Esophagus (tissue), 2 donors: ENCODE measurements at regions not wholly inside any gene's neighbourhood (a gene's known extent, or its start where the extent isn't known, plus 50 kb on each side); places are given as distances from the start of the nearest gene placed in this dataset.

Experiments
- H3K27ac ChIP-seq, 2 donors: one replicate each; pipeline ENCODE4 v1.5.1; 2013; ENCODE audit warnings: low read depth in 2 of 2, mild to moderate bottlenecking in 2 of 2, inconsistent platforms in 1 of 2, low read length in 1 of 2, moderate library complexity in 1 of 2
- H3K27me3 ChIP-seq, 2 donors: one replicate each; pipeline ENCODE4 v1.6.1; 2013; ENCODE audit warnings: low read length in 2 of 2, control low read depth in 1 of 2, mild to moderate bottlenecking in 1 of 2; ENCODE audit not compliant: insufficient read depth in 2 of 2, control insufficient read depth in 1 of 2
- H3K36me3 ChIP-seq, 2 donors: one replicate each; pipeline ENCODE4 v1.6.1; 2013; ENCODE audit warnings: low read length in 1 of 2; ENCODE audit not compliant: control insufficient read depth in 2 of 2, insufficient read depth in 2 of 2
- H3K4me1 ChIP-seq, 2 donors: one replicate each; pipeline ENCODE4 v1.6.1; 2013; ENCODE audit warnings: low read length in 1 of 2; ENCODE audit not compliant: control insufficient read depth in 2 of 2, insufficient read depth in 2 of 2
- H3K4me3 ChIP-seq, 2 donors: one replicate each; pipeline ENCODE4 v1.5.1; 2013; ENCODE audit warnings: low read length in 2 of 2, mild to moderate bottlenecking in 2 of 2, low read depth in 1 of 2, moderate library complexity in 1 of 2
- H3K9me3 ChIP-seq, 2 donors: one replicate each; pipeline ENCODE4 v1.6.1; 2013; ENCODE audit warnings: mild to moderate bottlenecking in 2 of 2, low read depth in 1 of 2, low read length in 1 of 2, moderate library complexity in 1 of 2; ENCODE audit not compliant: control insufficient read depth in 2 of 2, insufficient read depth in 1 of 2
- WGBS, 2 donors: extraction: QIAGEN DNeasy Blood & Tissue Kit; methylation state at CpG; one replicate each; pipeline ENCODE4 v1.1.7; 2013; 5-methylcytosine and 5-hydroxymethylcytosine counted together
- donor health status: healthy with polysubstance abuse.
- donor health status: Bipolar disorder and iron deficiency.

GRCh38 chr14:98950353-98950895, 321.6 kb downstream of the BCL11B start:
- WGBS, 2 donors: 79 to 82% methylated on average over 5 of the region's 5 CpGs
- peaks cover 5 to 17% of the 10 kb centered on the region in 2 donors for H3K4me1 ChIP-seq

GRCh38 chr14:98951031-98951430, 321.0 kb downstream of the BCL11B start:
- 87 to 95% methylated on average over 3 of the region's 3 CpGs for WGBS, 2 donors
- Histone ChIP-seq H3K4me3 (no peak overlapping the region), H3K27me3 (no peaks in the 10 kb centered on the region), H3K9me3 (no peaks in the 10 kb centered on the region), H3K4me1 (peaks cover 5 to 19% of the 10 kb centered on the region in 2 donors), H3K27ac (no peak overlapping the region), H3K36me3 (no peaks in the 10 kb centered on the region)

More at GRCh38 chr14:98950353-98950895, 321.6 kb downstream of the BCL11B start:
- H3K36me3 ChIP-seq: no peaks in the 10 kb centered on the region
- no peak overlapping the region for H3K27ac ChIP-seq
- no peaks in the 10 kb centered on the region for H3K27me3 ChIP-seq
- H3K4me3 ChIP-seq: no peak overlapping the region
- no peaks in the 10 kb centered on the region for H3K9me3 ChIP-seq

GRCh38 chr14:98951521-98952152, 320.4 kb downstream of the BCL11B start:
- Histone ChIP-seq H3K4me1 (peaks cover 5 to 19% of the 10 kb centered on the region in 2 donors), H3K36me3 (no peaks in the 10 kb centered on the region), H3K9me3 (no peaks in the 10 kb centered on the region), H3K4me3 (no peak overlapping the region), H3K27me3 (no peaks in the 10 kb centered on the region), H3K27ac (no peak overlapping the region)
- WGBS, 2 donors: 93 to 95% methylated on average over 8 of the region's 8 CpGs

- Histone ChIP-seq H3K4me1 (peaks cover 5 to 17% of the 10 kb centered on the region in 2 donors), H3K9me3 (no peaks in the 10 kb centered on the region), H3K27me3 (no peaks in the 10 kb centered on the region), H3K4me3 (no peak overlapping the region), H3K27ac (peak overlapping the region in 1 of 2 donors; percentile 53), H3K36me3 (no peaks in the 10 kb centered on the region)
- 49 to 66% methylated on average over 9 of the region's 9 CpGs for whole genome bisulfite sequencing, 2 donors
Measured at GRCh38 chr14:98952593-98953350, 319.2 kb downstream of the BCL11B start.

GRCh38 chr14:98953551-98954348, 318.2 kb downstream of the BCL11B start:
- Histone ChIP-seq H3K4me3 (no peak overlapping the region), H3K36me3 (no peaks in the 10 kb centered on the region), H3K9me3 (no peaks in the 10 kb centered on the region), H3K4me1 (peaks cover 7 to 19% of the 10 kb centered on the region in 2 donors), H3K27me3 (no peaks in the 10 kb centered on the region), H3K27ac (peak overlapping the region; percentile 53 to 77)
- WGBS, 2 donors: 42 to 64% methylated on average over 20 of the region's 20 CpGs

- Histone ChIP-seq H3K4me1 (peaks cover 7 to 17% of the 10 kb centered on the region in 2 donors), H3K4me3 (no peak overlapping the region), H3K27ac (no peak overlapping the region), H3K36me3 (no peaks in the 10 kb centered on the region), H3K9me3 (no peaks in the 10 kb centered on the region), H3K27me3 (no peaks in the 10 kb centered on the region)
- 84 to 85% methylated on average over 10 of the region's 10 CpGs for WGBS, 2 donors
Measured at GRCh38 chr14:98954349-98955000, 317.5 kb downstream of the BCL11B start.

GRCh38 chr14:98955036-98955740, 316.8 kb downstream of the BCL11B start:
- H3K27ac ChIP-seq: no peak overlapping the region
- H3K4me1 ChIP-seq: peaks cover 4 to 15% of the 10 kb centered on the region in 2 donors
- WGBS, 2 donors: 79 to 81% methylated on average over 9 of the region's 9 CpGs
- no peaks in the 10 kb centered on the region for H3K27me3 ChIP-seq
- H3K36me3 ChIP-seq: no peaks in the 10 kb centered on the region
- H3K4me3 ChIP-seq: no peak overlapping the region
- no peaks in the 10 kb centered on the region for H3K9me3 ChIP-seq

GRCh38 chr14:98955741-98956070, 316.3 kb downstream of the BCL11B start:
- no peaks in the 10 kb centered on the region for H3K9me3 ChIP-seq
- H3K36me3 ChIP-seq: no peaks in the 10 kb centered on the region
- no peaks in the 10 kb centered on the region for H3K27me3 ChIP-seq
- H3K4me3 ChIP-seq: no peak overlapping the region
- H3K27ac ChIP-seq: no peak overlapping the region
- H3K4me1 ChIP-seq: peaks cover 2 to 18% of the 10 kb centered on the region in 2 donors
- 88 to 91% methylated on average over 5 of the region's 5 CpGs for WGBS, 2 donors
